Thyroid gland (tissue), 4 donors: ENCODE measurements at regions not wholly inside any gene's neighbourhood (a gene's known extent, or its start where the extent isn't known, plus 50 kb on each side); places are given as distances from the start of the nearest gene placed in this dataset.

Experiments
- DNase-seq, 2 donors: peaks; one replicate each; pipeline ENCODE4 v3.0.0-alpha.2; 2019
- H3K27ac ChIP-seq, 3 donors: fragments of 200-600 bp; sonication (generic); 1 replicate in 2 of 3; 2 replicates in 1 of 3; pipeline ENCODE4 v1.5.1; 2016 to 2019; ENCODE audit warnings: mild to moderate bottlenecking in 1 of 3, moderate library complexity in 1 of 3
- H3K27me3 ChIP-seq: fragments of 200-600 bp; sonication (generic); one replicate; pipeline ENCODE4 v1.5.1; 2019
- H3K36me3 ChIP-seq, 2 donors: fragments of 200-600 bp; sonication (generic); one replicate each; pipeline ENCODE4 v1.5.1; 2016 to 2019
- H3K4me1 ChIP-seq, 2 donors: fragments of 200-600 bp; sonication (generic); one replicate each; pipeline ENCODE4 v1.5.1; 2017 to 2019
- H3K4me3 ChIP-seq, 3 donors: fragments of 200-600 bp; sonication (generic); replicated peaks in 1 of 3; 1 replicate in 2 of 3; 2 replicates in 1 of 3; pipeline ENCODE4 v1.5.1; 2016; ENCODE audit warnings: mild to moderate bottlenecking in 1 of 3
- H3K9me3 ChIP-seq: fragments of 200-600 bp; sonication (generic); one replicate; pipeline ENCODE4 v1.5.1; 2017
- CTCF ChIP-seq, 6 experiments: fragments of 200-600 bp in 3 of 6; fragments of 450-650 bp in 3 of 6; sonication (generic) in 3 of 6; IDR thresholded peaks; one replicate each; pipeline ENCODE4 v1.5.1; 2016 to 2019; ENCODE audit warnings: antibody characterized with exemption in 6 of 6, mild to moderate bottlenecking in 2 of 6, inconsistent platforms in 1 of 6, moderate library complexity in 1 of 6
- POLR2A ChIP-seq, 2 donors: fragments of 450-650 bp; IDR thresholded peaks; one replicate each; pipeline ENCODE4 v1.6.1; 2017; ENCODE audit warnings: antibody characterized with exemption in 2 of 2, mild to moderate bottlenecking in 2 of 2, moderate library complexity in 1 of 2
- WGBS, 2 donors: methylation state at CpG; one replicate each; pipeline ENCODE4 v1.1.5; 2017; 5-methylcytosine and 5-hydroxymethylcytosine counted together
- intact Hi-C: fragments of 100-400 bp; cut with DNase I; formaldehyde crosslinking; loops from one replicate; pipeline ENCODE4 v1.15.1; 2023

- intact Hi-C loops: no loop called here
- no peak for DNase-seq
- Histone ChIP-seq H3K4me3 (no peak overlapping the region), H3K4me1 (peaks cover 9 to 22% of the 10 kb centered on the region in 2 donors), H3K27ac (no peak overlapping the region), H3K36me3 (no peaks in the 10 kb centered on the region), H3K9me3 (no peaks in the 10 kb centered on the region), H3K27me3 (no peaks in the 10 kb centered on the region)
- TF ChIP-seq POLR2A (IDR thresholded peaks at IDR 0.05) (no peak), CTCF (IDR thresholded peaks at IDR 0.05) (no peak)
- WGBS, 2 donors: 85 to 91% methylated on average over 5 of the region's 5 CpGs
Observed at GRCh38 chr7:117962366-117962994, 89.2 kb upstream of the CTTNBP2 start.

GRCh38 chr7:117963264-117964197 lies 90.3 kb upstream of the CTTNBP2 start:
- Histone ChIP-seq H3K4me3 (no peak overlapping the region), H3K36me3 (no peaks in the 10 kb centered on the region), H3K27me3 (no peaks in the 10 kb centered on the region), H3K27ac (peak overlapping the region in 2 of 3 donors; percentile 5 to 57), H3K9me3 (no peaks in the 10 kb centered on the region), H3K4me1 (peaks cover 9 to 22% of the 10 kb centered on the region in 2 donors)
- no peak for DNase-seq
- no peak for TF ChIP-seq POLR2A (IDR thresholded peaks at IDR 0.05)
- no peak for TF ChIP-seq CTCF (IDR thresholded peaks at IDR 0.05)
- 43 to 51% methylated on average over 2 of the region's 2 CpGs for whole genome bisulfite sequencing, 2 donors
- intact Hi-C loops: no loop called here

DNA sequence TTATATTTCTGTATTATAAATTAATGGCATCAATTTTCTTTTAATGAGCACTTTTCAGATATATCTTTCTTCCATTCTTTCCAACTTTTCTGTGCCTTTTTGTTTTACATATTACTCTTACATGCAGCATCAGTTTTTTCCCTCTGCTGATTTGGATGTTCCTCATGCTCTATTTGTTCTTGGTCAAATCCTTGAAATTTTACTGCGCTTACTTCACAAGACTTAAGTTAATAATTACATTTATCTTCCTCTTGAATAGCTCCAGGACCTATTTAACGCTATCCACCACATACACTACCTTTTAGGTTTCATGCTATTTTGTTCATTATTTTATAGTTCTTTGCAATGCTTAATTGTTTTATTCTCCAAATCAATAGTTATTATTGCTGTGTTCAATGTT lies 97.6 kb upstream of the CTTNBP2 start:
- H3K36me3 ChIP-seq: no peaks in the 10 kb centered on the region
- no peaks in the 10 kb centered on the region for H3K9me3 ChIP-seq
- TF ChIP-seq CTCF (IDR thresholded peaks at IDR 0.05): no peak
- TF ChIP-seq POLR2A (IDR thresholded peaks at IDR 0.05): no peak
- intact Hi-C loops: no loop called here
- no peak overlapping the region for H3K4me3 ChIP-seq
- H3K27me3 ChIP-seq: no peaks in the 10 kb centered on the region
- H3K27ac ChIP-seq: no peak overlapping the region
- no peak for DNase-seq
- 92 to 96% methylated on average over 2 of the region's 2 CpGs for WGBS, 2 donors
- H3K4me1 ChIP-seq: no peaks in the 10 kb centered on the region

DNA sequence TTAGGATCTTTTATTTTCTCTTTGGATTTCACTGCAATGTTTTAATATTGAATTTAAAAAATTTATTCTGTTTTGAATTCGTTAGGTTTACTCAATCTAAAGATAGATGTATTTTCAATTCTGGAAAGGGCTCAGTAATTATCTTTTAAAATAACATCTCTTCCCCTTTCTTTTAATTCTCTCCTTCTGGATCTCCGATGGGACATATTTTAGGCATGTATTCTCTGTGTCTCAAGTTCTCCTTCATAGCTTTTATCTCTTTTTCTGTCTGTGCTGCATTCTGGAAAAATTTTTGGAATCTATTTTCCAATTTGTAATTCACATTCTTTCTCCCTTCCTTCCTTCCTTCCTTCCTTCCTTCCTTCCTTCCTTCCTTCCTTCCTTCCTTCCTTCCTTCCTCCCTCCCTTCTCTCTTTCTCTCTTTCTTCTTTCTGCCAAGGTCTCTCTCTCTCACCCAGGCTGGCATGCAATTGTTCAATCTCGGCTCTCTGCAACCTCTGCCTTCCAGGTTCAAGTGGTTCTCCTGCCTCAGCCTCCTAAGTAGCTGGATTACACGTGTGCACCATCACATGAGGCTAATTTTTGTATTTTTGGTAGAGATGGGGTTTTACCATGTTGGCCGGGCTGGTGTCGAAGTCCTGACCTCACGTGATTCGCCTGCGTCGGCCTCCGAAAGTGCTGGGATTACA lies 98.5 kb upstream of the CTTNBP2 start:
- Histone ChIP-seq H3K27me3 (no peaks in the 10 kb centered on the region), H3K27ac (no peak overlapping the region), H3K36me3 (no peaks in the 10 kb centered on the region), H3K4me3 (no peak overlapping the region), H3K9me3 (no peaks in the 10 kb centered on the region), H3K4me1 (no peaks in the 10 kb centered on the region)
- DNase-seq: no peak
- 77 to 84% methylated on average over 11 of the region's 11 CpGs for WGBS, 2 donors
- TF ChIP-seq POLR2A (IDR thresholded peaks at IDR 0.05) (no peak), CTCF (IDR thresholded peaks at IDR 0.05) (no peak)
- intact Hi-C loops: no loop called here
